ENCODE measurements at regions not wholly inside any gene's neighbourhood (a gene's known extent, or its start where the extent isn't known, plus 50 kb on each side); places are given as distances from the start of the nearest gene placed in this dataset.

- no peak for TF ChIP-seq RREB1 (CRISPR knock-in tag; IDR thresholded peaks at IDR 0.05)
Observed at GRCh38 chr18:55886886-55887285, 298.9 kb upstream of the TCF4 start (continued).

GRCh38 chr18:55884498-55884897, 296.5 kb upstream of the TCF4 start:
- H3K36me3 ChIP-seq (ENCODE audit: control insufficient read depth, insufficient read depth, low read length): no peaks in the 10 kb centered on the region
- ATAC-seq (no peak), FAIRE-seq (no peak), DNase-seq (ENCODE audit: extremely low read depth in 1 of 4, low spot score in 3 of 4) (no peak)
- no peak for TF ChIP-seq ZBTB11 (CRISPR knock-in tag; IDR thresholded peaks at IDR 0.05)
- TF ChIP-seq SPI1 (IDR thresholded peaks at IDR 0.05; ENCODE audit: borderline replicate concordance, low read depth, low read length): peak; percentile 40; the same call in 1 of the 2 replicates
- no peak overlapping the region for H3K4me3 ChIP-seq
- ChIA-PET CTCF (ENCODE audit: low intra/inter-chr PET ratio) (no interaction called here), POLR2A (no interaction called here)
- 0% methylated on average over 2 of the region's 2 CpGs for WGBS (ENCODE audit: insufficient coverage, low coverage, missing lambda C conversion rate)
- no peaks in the 10 kb centered on the region for H4K20me1 ChIP-seq (replicated peaks; ENCODE audit: control insufficient read depth, insufficient read depth, low read length)
- H2AFZ ChIP-seq (ENCODE audit: low read depth, low read length): no peak overlapping the region
- H3K4me2 ChIP-seq (ENCODE audit: insufficient read depth, low read length): no peak overlapping the region
- H3K27ac ChIP-seq (ENCODE audit: extremely low read depth, low read depth, low read length): no peak overlapping the region
- BruUV-seq (replicated peaks): no TSS peak
- no peaks in the 10 kb centered on the region for H3K9me3 ChIP-seq (replicated peaks; ENCODE audit: control insufficient read depth, insufficient read depth, low read depth, low read length)
- H3K27me3 ChIP-seq (ENCODE audit: control insufficient read depth in 2 of 2, insufficient read depth in 2 of 2, low read length in 2 of 2): peaks cover 0 to 3% of the 10 kb centered on the region in 2 experiments; a peak in 1 of 5 replicates
- in situ Hi-C loops (cut with MboI) (no loop called here), intact Hi-C loops (cut with micrococcal nuclease) (no loop called here)
- no peaks in the 10 kb centered on the region for H3K4me1 ChIP-seq (replicated peaks in 1 of 2; ENCODE audit: control insufficient read depth in 2 of 2, insufficient read depth in 2 of 2, low read length in 2 of 2)
- no peak overlapping the region for H3K9ac ChIP-seq (ENCODE audit: insufficient read depth in 1 of 2, low read depth in 2 of 2, low read length in 2 of 2)
- H3K79me2 ChIP-seq (ENCODE audit: control insufficient read depth, insufficient read depth, low read length): no peaks in the 10 kb centered on the region
- no peaks in the 10 kb centered on the region for H3K9me1 ChIP-seq (ENCODE audit: control insufficient read depth, insufficient read depth, low read length)
